LNCaP clone FGC (cell line): ENCODE measurements at regions not wholly inside any gene's neighbourhood (a gene's known extent, or its start where the extent isn't known, plus 50 kb on each side); places are given as distances from the start of the nearest gene placed in this dataset.

Source experiments
- DNase-seq: peaks from one replicate; pipeline ENCODE4 v3.0.0-alpha.2; 2011; ENCODE audit warnings: low read depth
- H3K4me3 ChIP-seq: 2 replicates; pipeline ENCODE4 v1.5.1; 2011; ENCODE audit warnings: mild to moderate bottlenecking, low read depth, low read length, control low read depth
- CTCF ChIP-seq: IDR thresholded peaks from 2 replicates; pipeline ENCODE4 v1.5.1; 2012; ENCODE audit warnings: mild to moderate bottlenecking; ENCODE audit not compliant: control insufficient read depth, insufficient read depth; ENCODE audit errors: extremely low read depth

DNA sequence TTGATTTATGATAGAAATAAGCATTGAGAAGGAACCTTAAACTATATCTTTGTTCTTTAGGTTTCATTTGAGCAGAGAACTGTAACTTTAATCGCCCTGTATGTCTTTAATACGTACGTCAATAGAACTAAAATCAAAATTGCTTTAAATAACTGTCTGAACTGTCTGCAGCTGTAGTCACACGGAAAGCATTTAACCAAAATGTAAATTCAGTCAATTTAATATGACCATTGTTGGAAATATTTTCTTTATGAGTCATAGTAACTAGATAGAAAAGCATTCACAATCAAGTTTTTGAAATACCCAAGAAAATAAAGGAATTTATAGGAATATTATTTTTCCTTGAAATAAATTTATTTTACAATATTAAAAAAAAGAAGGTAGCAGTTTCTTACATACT, 157.1 kb upstream of the CDH6 start:
- TF ChIP-seq CTCF = no peak
- H3K4me3 ChIP-seq = no peak overlapping the region
- DNase-seq = no peak

- DNase-seq = no peak
- no peak overlapping the region for H3K4me3 ChIP-seq
- TF ChIP-seq CTCF = no peak
These were observed 160.2 kb upstream of the CDH6 start for GRCh38 chr5:31033295-31033694.

- no peak for DNase-seq
- TF ChIP-seq CTCF = 0 out of 2 replicates have a peak, but pooled peaks have one; percentile 4
- no peak overlapping the region for H3K4me3 ChIP-seq
These were observed 163.6 kb upstream of the CDH6 start for GRCh38 chr5:31029925-31030324.

- TF ChIP-seq CTCF = no peak
- no peak for DNase-seq
- no peak overlapping the region for H3K4me3 ChIP-seq
These were observed 165.8 kb upstream of the CDH6 start for GRCh38 chr5:31027721-31028120.

- H3K4me3 ChIP-seq = no peak overlapping the region
- no peak for DNase-seq
- no peak for TF ChIP-seq CTCF
These were observed 170.4 kb upstream of the CDH6 start for GRCh38 chr5:31023105-31023504.

DNA sequence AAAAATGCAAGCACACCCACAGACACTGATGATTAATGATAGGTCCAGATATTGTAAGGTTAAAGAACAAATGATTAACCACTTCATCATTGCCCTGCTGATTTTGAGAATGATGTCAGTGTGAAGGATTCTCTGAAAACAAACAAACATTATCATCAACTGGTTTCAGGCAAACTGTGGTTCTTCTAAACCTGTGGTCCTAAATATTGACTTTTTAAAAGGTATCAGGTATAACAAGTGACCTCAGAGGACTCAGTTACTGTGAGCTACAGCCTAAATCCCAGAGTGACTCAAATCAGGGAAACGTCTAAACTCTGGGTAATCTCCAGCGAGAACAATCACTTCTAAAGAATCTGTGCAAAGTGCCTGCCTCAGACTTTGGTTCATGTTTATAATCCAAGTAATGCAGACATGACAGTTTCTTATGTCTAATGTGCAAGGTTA, 172.3 kb upstream of the CDH6 start:
- TF ChIP-seq CTCF = no peak
- no peak overlapping the region for H3K4me3 ChIP-seq
- DNase-seq = no peak

- no peak for DNase-seq
- no peak for TF ChIP-seq CTCF
- no peak overlapping the region for H3K4me3 ChIP-seq
These were observed 185.3 kb upstream of the CDH6 start for GRCh38 chr5:31008231-31008630.
